Peyer's patch (tissue), 4 donors: ENCODE measurements at regions not wholly inside any gene's neighbourhood (a gene's known extent, or its start where the extent isn't known, plus 50 kb on each side); places are given as distances from the start of the nearest gene placed in this dataset.
A peak's percentile ranks its signal among the peaks of the same experiment; 100 is the strongest.

Experiments
- DNase-seq, 3 donors: peaks; one replicate each; pipeline ENCODE4 v3.0.0-alpha.2; 2017 to 2019
- H3K27ac ChIP-seq, 4 donors: fragments of 200-600 bp; sonication (generic); one replicate each; pipeline ENCODE4 v1.5.1; 2016 to 2019
- H3K27me3 ChIP-seq, 2 donors: fragments of 200-600 bp; sonication (generic); one replicate each; pipeline ENCODE4 v1.5.1; 2019
- H3K36me3 ChIP-seq, 3 donors: fragments of 200-600 bp; sonication (generic); one replicate each; pipeline ENCODE4 v1.5.1; 2016 to 2019
- H3K4me1 ChIP-seq, 4 donors: fragments of 200-600 bp; sonication (generic); one replicate each; pipeline ENCODE4 v1.5.1; 2016 to 2019
- H3K4me3 ChIP-seq, 4 donors: fragments of 200-600 bp; sonication (generic); 1 replicate in 3 of 4; 2 replicates in 1 of 4; pipeline ENCODE4 v1.5.1; 2016 to 2019; ENCODE audit warnings: mild to moderate bottlenecking in 1 of 4
- H3K9me3 ChIP-seq, 4 donors: fragments of 200-600 bp; sonication (generic); one replicate each; pipeline ENCODE4 v1.5.1; 2016 to 2019; ENCODE audit warnings: mild to moderate bottlenecking in 1 of 4
- CTCF ChIP-seq, 6 experiments: fragments of 450-650 bp in 4 of 6; fragments of 200-600 bp in 2 of 6; sonication (generic) in 1 of 6; IDR thresholded peaks; one replicate each; pipeline ENCODE4 v1.5.1; 2017 to 2019; ENCODE audit warnings: antibody characterized with exemption in 6 of 6, mild to moderate bottlenecking in 3 of 6, moderate library complexity in 1 of 6
- POLR2A ChIP-seq, 2 donors: fragments of 450-650 bp; IDR thresholded peaks; one replicate each; pipeline ENCODE4 v1.5.1; 2017; ENCODE audit warnings: antibody characterized with exemption in 2 of 2, mild to moderate bottlenecking in 2 of 2, moderate library complexity in 2 of 2

GRCh38 chr4:25559508-25559907 lies 96.1 kb upstream of the SLC34A2 start:
- Histone ChIP-seq H3K9me3 (no peaks in the 10 kb centered on the region), H3K36me3 (no peaks in the 10 kb centered on the region), H3K4me3 (no peak overlapping the region), H3K4me1 (no peaks in the 10 kb centered on the region), H3K27ac (no peak overlapping the region), H3K27me3 (no peaks in the 10 kb centered on the region)
- TF ChIP-seq CTCF (IDR thresholded peaks at IDR 0.05) (no peak), POLR2A (IDR thresholded peaks at IDR 0.05) (no peak)
- DNase-seq: no peak

GRCh38 chr4:25560605-25561004 lies 95.0 kb upstream of the SLC34A2 start:
- Histone ChIP-seq H3K4me1 (no peaks in the 10 kb centered on the region), H3K27me3 (no peaks in the 10 kb centered on the region), H3K9me3 (no peaks in the 10 kb centered on the region), H3K36me3 (no peaks in the 10 kb centered on the region), H3K27ac (no peak overlapping the region), H3K4me3 (no peak overlapping the region)
- TF ChIP-seq CTCF (IDR thresholded peaks at IDR 0.05) (no peak), POLR2A (IDR thresholded peaks at IDR 0.05) (no peak)
- DNase-seq: no peak

GRCh38 chr4:25563071-25563564 lies 92.5 kb upstream of the SLC34A2 start:
- H3K4me3 ChIP-seq: no peak overlapping the region
- H3K4me1 ChIP-seq: no peaks in the 10 kb centered on the region
- DNase-seq: no peak
- no peak for TF ChIP-seq CTCF (IDR thresholded peaks at IDR 0.05)
- TF ChIP-seq POLR2A (IDR thresholded peaks at IDR 0.05): no peak
- no peaks in the 10 kb centered on the region for H3K9me3 ChIP-seq
- no peak overlapping the region for H3K27ac ChIP-seq
- no peaks in the 10 kb centered on the region for H3K36me3 ChIP-seq
- H3K27me3 ChIP-seq: no peaks in the 10 kb centered on the region

- DNase-seq: no peak
- H3K36me3 ChIP-seq: no peaks in the 10 kb centered on the region
- no peak overlapping the region for H3K27ac ChIP-seq
- H3K9me3 ChIP-seq: no peaks in the 10 kb centered on the region
- H3K4me1 ChIP-seq: peaks cover 0 to 3% (median 0%) of the 10 kb centered on the region in 4 donors
- no peak for TF ChIP-seq CTCF (IDR thresholded peaks at IDR 0.05)
- TF ChIP-seq POLR2A (IDR thresholded peaks at IDR 0.05): no peak
- H3K4me3 ChIP-seq: no peak overlapping the region
- no peaks in the 10 kb centered on the region for H3K27me3 ChIP-seq
These were observed 90.8 kb upstream of the SLC34A2 start for GRCh38 chr4:25564836-25565235.

- peaks cover 0 to 3% (median 0%) of the 10 kb centered on the region in 4 donors for H3K4me1 ChIP-seq
- H3K27ac ChIP-seq: no peak overlapping the region
- no peaks in the 10 kb centered on the region for H3K36me3 ChIP-seq
- TF ChIP-seq CTCF (IDR thresholded peaks at IDR 0.05) (no peak), POLR2A (IDR thresholded peaks at IDR 0.05) (no peak)
- no peaks in the 10 kb centered on the region for H3K9me3 ChIP-seq
- no peak overlapping the region for H3K4me3 ChIP-seq
- no peaks in the 10 kb centered on the region for H3K27me3 ChIP-seq
- DNase-seq: no peak
These were observed 88.4 kb upstream of the SLC34A2 start for GRCh38 chr4:25567253-25567652.

- no peaks in the 10 kb centered on the region for H3K36me3 ChIP-seq
- no peaks in the 10 kb centered on the region for H3K9me3 ChIP-seq
- H3K4me3 ChIP-seq: peak overlapping the region in 1 of 4 donors; percentile 1
- peak overlapping the region in 2 of 4 donors; percentile 33 to 65 for H3K27ac ChIP-seq
- no peaks in the 10 kb centered on the region for H3K27me3 ChIP-seq
- no peak for DNase-seq
- peaks cover 0 to 3% (median 0%) of the 10 kb centered on the region in 4 donors for H3K4me1 ChIP-seq
- TF ChIP-seq CTCF (IDR thresholded peaks at IDR 0.05) (no peak), POLR2A (IDR thresholded peaks at IDR 0.05) (no peak)
These were observed 85.9 kb upstream of the SLC34A2 start for GRCh38 chr4:25569716-25570115.
